HEK293 (cell line): ENCODE measurements at regions not wholly inside any gene's neighbourhood (a gene's known extent, or its start where the extent isn't known, plus 50 kb on each side); places are given as distances from the start of the nearest gene placed in this dataset.

Experiments used
- GLI4 ChIP-seq: fragments of 450-650 bp; formaldehyde crosslinking; IDR thresholded peaks from 2 replicates; pipeline ENCODE4 v1.5.1; 2016; ENCODE audit warnings: missing biosample characterization, missing genetic modification characterization
- ZNF121 ChIP-seq: fragments of 450-650 bp; formaldehyde crosslinking; IDR thresholded peaks from 2 replicates; pipeline ENCODE4 v1.5.1; 2016; ENCODE audit warnings: missing biosample characterization, missing genetic modification characterization
- ZNF140 ChIP-seq: fragments of 450-650 bp; formaldehyde crosslinking; IDR thresholded peaks from 2 replicates; pipeline ENCODE4 v1.5.1; 2016; ENCODE audit warnings: missing biosample characterization, missing genetic modification characterization
- TF ChIP-seq, protein P1 (sequence below): sonication (generic); formaldehyde crosslinking; IDR thresholded peaks from 2 replicates; pipeline ENCODE4 v1.8.1; 2022; ENCODE audit warnings: mild to moderate bottlenecking, moderate library complexity, missing genetic modification reagents
- TF ChIP-seq, protein P2 (sequence below): fragments of 450-650 bp; formaldehyde crosslinking; IDR thresholded peaks from 2 replicates; pipeline ENCODE4 v1.5.1; 2016; ENCODE audit warnings: missing biosample characterization, missing genetic modification characterization
- TF ChIP-seq, protein P3 (sequence below): fragments of 450-650 bp; formaldehyde crosslinking; IDR thresholded peaks from 2 replicates; pipeline ENCODE4 v1.5.1; 2016; ENCODE audit warnings: missing biosample characterization, missing genetic modification characterization
- TF ChIP-seq, protein P4 (sequence below): fragments of 450-650 bp; formaldehyde crosslinking; IDR thresholded peaks from 2 replicates; pipeline ENCODE4 v1.5.1; 2016; ENCODE audit warnings: missing biosample characterization, missing genetic modification characterization
- TF ChIP-seq, protein P5 (sequence below): fragments of 450-650 bp; formaldehyde crosslinking; IDR thresholded peaks from 2 replicates; pipeline ENCODE4 v1.5.1; 2016; ENCODE audit warnings: missing biosample characterization, missing genetic modification characterization, low read depth

DNA sequence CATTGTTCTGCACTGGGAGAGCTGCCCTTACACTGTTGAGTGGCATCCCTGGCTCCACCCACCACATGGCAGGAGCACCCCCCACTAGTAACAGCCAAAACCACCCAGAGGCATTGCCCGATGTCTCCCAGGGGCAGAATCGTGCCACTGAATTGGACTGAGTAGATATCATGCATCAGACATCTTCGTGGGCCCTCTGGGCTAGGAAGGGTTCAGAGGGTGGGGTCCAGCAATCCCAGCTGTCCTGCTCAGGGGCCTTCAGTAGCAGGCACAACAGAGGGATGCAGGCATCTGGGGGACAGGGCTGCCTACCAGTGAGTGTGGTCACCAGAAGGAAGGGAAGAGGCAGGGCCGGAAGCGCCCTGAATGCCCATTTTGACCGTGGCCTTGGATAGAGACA lies 119.7 kb upstream of the PPP2R2D start:
- TF ChIP-seq, protein P1, sequence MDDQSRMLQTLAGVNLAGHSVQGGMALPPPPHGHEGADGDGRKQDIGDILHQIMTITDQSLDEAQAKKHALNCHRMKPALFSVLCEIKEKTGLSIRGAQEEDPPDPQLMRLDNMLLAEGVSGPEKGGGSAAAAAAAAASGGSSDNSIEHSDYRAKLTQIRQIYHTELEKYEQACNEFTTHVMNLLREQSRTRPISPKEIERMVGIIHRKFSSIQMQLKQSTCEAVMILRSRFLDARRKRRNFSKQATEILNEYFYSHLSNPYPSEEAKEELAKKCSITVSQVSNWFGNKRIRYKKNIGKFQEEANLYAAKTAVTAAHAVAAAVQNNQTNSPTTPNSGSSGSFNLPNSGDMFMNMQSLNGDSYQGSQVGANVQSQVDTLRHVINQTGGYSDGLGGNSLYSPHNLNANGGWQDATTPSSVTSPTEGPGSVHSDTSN (CRISPR knock-in tag) = no peak
- no peak for TF ChIP-seq GLI4 (tag by site-specific recombination)
- no peak for TF ChIP-seq ZNF140
- TF ChIP-seq, protein P2, sequence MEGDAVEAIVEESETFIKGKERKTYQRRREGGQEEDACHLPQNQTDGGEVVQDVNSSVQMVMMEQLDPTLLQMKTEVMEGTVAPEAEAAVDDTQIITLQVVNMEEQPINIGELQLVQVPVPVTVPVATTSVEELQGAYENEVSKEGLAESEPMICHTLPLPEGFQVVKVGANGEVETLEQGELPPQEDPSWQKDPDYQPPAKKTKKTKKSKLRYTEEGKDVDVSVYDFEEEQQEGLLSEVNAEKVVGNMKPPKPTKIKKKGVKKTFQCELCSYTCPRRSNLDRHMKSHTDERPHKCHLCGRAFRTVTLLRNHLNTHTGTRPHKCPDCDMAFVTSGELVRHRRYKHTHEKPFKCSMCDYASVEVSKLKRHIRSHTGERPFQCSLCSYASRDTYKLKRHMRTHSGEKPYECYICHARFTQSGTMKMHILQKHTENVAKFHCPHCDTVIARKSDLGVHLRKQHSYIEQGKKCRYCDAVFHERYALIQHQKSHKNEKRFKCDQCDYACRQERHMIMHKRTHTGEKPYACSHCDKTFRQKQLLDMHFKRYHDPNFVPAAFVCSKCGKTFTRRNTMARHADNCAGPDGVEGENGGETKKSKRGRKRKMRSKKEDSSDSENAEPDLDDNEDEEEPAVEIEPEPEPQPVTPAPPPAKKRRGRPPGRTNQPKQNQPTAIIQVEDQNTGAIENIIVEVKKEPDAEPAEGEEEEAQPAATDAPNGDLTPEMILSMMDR (tag by site-specific recombination) = no peak
- TF ChIP-seq, protein P3, sequence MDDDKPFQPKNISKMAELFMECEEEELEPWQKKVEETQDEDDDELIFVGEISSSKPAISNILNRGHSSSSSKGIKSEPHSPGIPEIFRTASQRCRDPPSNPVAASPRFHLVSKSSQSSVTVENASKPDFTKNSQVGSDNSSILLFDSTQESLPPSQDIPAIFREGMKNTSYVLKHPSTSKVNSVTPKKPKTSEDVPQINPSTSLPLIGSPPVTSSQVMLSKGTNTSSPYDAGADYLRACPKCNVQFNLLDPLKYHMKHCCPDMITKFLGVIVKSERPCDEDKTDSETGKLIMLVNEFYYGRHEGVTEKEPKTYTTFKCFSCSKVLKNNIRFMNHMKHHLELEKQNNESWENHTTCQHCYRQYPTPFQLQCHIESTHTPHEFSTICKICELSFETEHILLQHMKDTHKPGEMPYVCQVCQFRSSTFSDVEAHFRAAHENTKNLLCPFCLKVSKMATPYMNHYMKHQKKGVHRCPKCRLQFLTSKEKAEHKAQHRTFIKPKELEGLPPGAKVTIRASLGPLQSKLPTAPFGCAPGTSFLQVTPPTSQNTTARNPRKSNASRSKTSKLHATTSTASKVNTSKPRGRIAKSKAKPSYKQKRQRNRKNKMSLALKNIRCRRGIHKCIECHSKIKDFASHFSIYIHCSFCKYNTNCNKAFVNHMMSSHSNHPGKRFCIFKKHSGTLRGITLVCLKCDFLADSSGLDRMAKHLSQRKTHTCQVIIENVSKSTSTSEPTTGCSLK (tag by site-specific recombination) = no peak
- TF ChIP-seq, protein P4, sequence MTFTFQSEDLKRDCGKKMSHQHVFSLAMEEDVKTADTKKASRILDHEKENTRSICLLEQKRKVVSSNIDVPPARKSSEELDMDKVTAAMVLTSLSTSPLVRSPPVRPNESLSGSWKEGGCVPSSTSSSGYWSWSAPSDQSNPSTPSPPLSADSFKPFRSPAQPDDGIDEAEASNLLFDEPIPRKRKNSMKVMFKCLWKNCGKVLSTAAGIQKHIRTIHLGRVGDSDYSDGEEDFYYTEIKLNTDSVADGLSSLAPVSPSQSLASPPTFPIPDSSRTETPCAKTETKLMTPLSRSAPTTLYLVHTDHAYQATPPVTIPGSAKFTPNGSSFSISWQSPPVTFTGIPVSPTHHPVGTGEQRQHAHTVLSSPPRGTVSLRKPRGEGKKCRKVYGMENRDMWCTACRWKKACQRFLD (tag by site-specific recombination) = no peak
- TF ChIP-seq, protein P5, sequence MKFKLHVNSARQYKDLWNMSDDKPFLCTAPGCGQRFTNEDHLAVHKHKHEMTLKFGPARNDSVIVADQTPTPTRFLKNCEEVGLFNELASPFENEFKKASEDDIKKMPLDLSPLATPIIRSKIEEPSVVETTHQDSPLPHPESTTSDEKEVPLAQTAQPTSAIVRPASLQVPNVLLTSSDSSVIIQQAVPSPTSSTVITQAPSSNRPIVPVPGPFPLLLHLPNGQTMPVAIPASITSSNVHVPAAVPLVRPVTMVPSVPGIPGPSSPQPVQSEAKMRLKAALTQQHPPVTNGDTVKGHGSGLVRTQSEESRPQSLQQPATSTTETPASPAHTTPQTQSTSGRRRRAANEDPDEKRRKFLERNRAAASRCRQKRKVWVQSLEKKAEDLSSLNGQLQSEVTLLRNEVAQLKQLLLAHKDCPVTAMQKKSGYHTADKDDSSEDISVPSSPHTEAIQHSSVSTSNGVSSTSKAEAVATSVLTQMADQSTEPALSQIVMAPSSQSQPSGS (tag by site-specific recombination) = no peak
- TF ChIP-seq ZNF121 (tag by site-specific recombination) = no peak
